ACC112 (cell line): ENCODE measurements at regions not wholly inside any gene's neighbourhood (a gene's known extent, or its start where the extent isn't known, plus 50 kb on each side); places are given as distances from the start of the nearest gene placed in this dataset.
"Not testable (repeated sequence)": the region's sequence is repeated elsewhere in the genome, so short reads cannot be mapped to it uniquely, and the experiment has no call there.

Source experiments
- H2AFZ ChIP-seq: fragments of 200-600 bp; sonication (generic); one replicate; pipeline ENCODE4 v1.6.0; 2017; ENCODE audit warnings: antibody characterized with exemption, low read length; ENCODE audit not compliant: unreplicated experiment
- H3K27ac ChIP-seq: fragments of 200-600 bp; sonication (generic); 2 replicates; pipeline ENCODE4 v1.5.1; 2014; ENCODE audit warnings: low read depth, mild to moderate bottlenecking, antibody characterized with exemption, low read length, moderate library complexity
- H3K27me3 ChIP-seq: fragments of 200-600 bp; sonication (generic); 2 replicates; pipeline ENCODE4 v1.6.1; 2014; ENCODE audit warnings: mild to moderate bottlenecking, antibody characterized with exemption, low read length, moderate library complexity, mixed read lengths; ENCODE audit not compliant: insufficient read depth
- H3K36me3 ChIP-seq: fragments of 200-600 bp; sonication (generic); 2 replicates; pipeline ENCODE4 v1.6.1; 2016; ENCODE audit warnings: mild to moderate bottlenecking, antibody characterized with exemption, low read length, moderate library complexity, mixed read lengths; ENCODE audit not compliant: insufficient read depth
- H3K4me1 ChIP-seq: fragments of 200-600 bp; sonication (generic); one replicate; pipeline ENCODE4 v1.6.1; 2016; ENCODE audit warnings: low read length, mixed read lengths; ENCODE audit not compliant: insufficient read depth, unreplicated experiment, control insufficient read depth
- H3K4me3 ChIP-seq: fragments of 200-600 bp; sonication (generic); 2 replicates; pipeline ENCODE4 v1.5.1; 2014; ENCODE audit warnings: mild to moderate bottlenecking, low read depth, low read length
- H3K79me2 ChIP-seq: fragments of 200-600 bp; sonication (generic); one replicate; pipeline ENCODE4 v1.6.0; 2016; ENCODE audit warnings: low read length; ENCODE audit not compliant: control insufficient read depth, unreplicated experiment, insufficient read depth

DNA sequence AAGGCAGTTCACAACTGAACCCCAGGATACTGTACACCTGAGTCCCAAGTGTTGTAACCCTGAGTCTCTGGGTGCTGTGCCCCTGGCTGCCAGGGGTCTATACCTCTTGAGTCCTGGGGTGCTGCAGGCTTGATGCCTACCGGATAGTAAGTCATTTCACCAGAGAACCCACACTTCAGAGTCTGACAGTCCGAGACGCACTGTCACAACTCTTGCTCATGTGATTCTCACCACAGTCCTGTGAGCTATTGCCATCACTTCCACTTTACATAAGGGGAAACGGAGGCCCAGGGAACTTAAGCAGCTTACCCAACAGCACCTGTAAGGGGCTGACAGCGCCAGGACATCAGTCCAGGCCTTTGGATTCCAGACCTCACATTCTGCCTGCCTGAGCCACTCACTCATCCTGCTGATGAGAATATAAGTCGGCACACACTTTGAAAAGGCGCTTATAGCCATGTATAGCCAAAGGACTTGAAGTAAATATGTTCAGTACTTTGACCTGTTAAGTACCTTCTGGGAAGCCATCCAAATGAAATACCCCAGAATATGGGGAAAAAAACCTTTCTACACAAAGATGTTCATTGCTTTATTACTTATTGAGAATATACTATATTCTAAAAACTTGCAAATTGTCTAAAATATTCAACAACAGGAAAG, 180.7 kb upstream of the ID2 start:
- Histone ChIP-seq H3K4me1 (no peaks in the 10 kb centered on the region), H3K4me3 (no peak overlapping the region), H3K27me3 (peaks cover 7% of the 10 kb centered on the region; the same call in 1 of the 2 replicates), H3K79me2 (no peaks in the 10 kb centered on the region), H2AFZ (no peak overlapping the region), H3K27ac (no peak overlapping the region), H3K36me3 (no peaks in the 10 kb centered on the region)

DNA sequence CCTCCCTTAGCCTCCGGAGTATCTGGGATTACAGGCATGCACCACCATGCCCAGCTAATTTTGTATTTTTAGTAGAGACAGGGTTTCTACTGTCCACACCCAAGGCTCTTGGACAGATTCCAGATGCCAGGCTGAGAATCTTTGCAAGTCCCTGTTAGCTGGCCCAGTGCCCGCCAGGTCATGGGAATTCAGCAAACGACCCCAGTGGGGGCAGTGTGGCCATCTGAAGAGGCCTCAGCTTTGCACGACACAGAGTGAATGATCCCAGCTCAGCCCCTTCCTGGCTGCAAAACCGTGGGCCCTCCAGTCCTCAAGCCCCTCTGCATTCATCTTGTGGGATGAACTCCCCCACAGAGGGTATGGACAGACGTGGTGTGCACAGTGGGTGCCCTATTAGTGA, 179.5 kb upstream of the ID2 start:
- no peak overlapping the region for H2AFZ ChIP-seq
- H3K4me1 ChIP-seq: no peaks in the 10 kb centered on the region
- H3K4me3 ChIP-seq: no peak overlapping the region
- no peak overlapping the region for H3K27ac ChIP-seq
- no peaks in the 10 kb centered on the region for H3K79me2 ChIP-seq
- H3K27me3 ChIP-seq: peaks cover 7% of the 10 kb centered on the region; the same call in 1 of the 2 replicates
- H3K36me3 ChIP-seq: no peaks in the 10 kb centered on the region

DNA sequence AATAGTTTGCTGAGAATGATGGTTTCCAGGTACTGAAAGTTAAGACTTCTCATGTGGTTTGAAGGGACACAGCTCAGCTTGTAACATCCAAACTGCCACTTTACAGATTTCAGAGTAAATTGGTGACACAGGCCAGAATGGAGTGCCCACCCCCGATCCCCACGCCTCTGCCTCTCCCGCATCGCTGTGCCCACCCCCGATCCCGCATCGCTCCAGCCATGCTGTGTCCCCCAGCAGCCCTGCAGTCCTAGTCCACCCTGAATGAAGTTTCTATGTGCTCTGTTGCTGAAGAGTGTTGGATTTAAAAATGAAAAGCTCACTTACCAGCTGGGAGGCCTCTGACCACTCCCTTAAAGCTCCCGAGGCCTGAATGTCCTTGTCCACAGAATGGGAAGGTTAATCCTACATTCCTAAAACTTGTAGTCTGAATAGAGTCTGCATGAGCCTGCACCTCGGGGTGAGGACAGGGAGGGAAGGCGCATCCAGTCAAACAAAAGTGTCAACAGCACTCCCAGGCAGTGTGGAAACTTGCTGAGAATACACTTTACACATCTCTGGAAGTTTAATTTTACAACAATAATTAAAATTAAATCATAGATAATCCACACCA, 176.4 kb upstream of the ID2 start:
- no peak overlapping the region for H2AFZ ChIP-seq
- peaks cover 14% of the 10 kb centered on the region; the same call in 1 of the 2 replicates for H3K27me3 ChIP-seq

DNA sequence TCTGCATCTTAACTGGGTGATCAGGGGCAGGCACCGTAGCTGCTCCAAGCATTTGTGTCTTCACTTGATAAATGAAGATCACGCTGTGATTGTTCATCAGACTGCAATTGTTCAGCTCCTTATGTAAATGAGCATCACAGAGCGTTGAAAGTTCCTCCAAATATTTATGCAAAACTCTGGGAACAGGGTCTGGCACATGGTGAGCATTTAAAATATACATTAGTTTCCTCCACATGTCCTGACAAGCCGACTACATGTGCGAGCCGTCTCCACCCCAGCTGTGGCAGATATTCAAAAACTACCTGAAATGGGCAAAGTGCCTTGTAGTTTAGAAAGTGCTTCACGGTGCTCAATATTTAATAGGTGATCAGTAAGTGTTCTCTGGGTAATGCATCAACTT, 175.1 kb upstream of the ID2 start:
- Histone ChIP-seq H3K27ac (no peak overlapping the region), H3K79me2 (no peaks in the 10 kb centered on the region), H3K27me3 (peaks cover 14% of the 10 kb centered on the region; the same call in 1 of the 2 replicates), H3K4me3 (no peak overlapping the region), H3K36me3 (no peaks in the 10 kb centered on the region), H3K4me1 (no peaks in the 10 kb centered on the region), H2AFZ (no peak overlapping the region)

More for the DNA sequence above, 176.4 kb upstream of the ID2 start:
- Histone ChIP-seq H3K36me3 (no peaks in the 10 kb centered on the region), H3K27ac (no peak overlapping the region), H3K4me1 (no peaks in the 10 kb centered on the region), H3K4me3 (no peak overlapping the region), H3K79me2 (no peaks in the 10 kb centered on the region)

- no peaks in the 10 kb centered on the region for H3K4me1 ChIP-seq
- H3K79me2 ChIP-seq: no peaks in the 10 kb centered on the region
- H3K4me3 ChIP-seq: no peak overlapping the region
- no peak overlapping the region for H2AFZ ChIP-seq
- no peaks in the 10 kb centered on the region for H3K36me3 ChIP-seq
- H3K27ac ChIP-seq: no peak overlapping the region
- H3K27me3 ChIP-seq: 0 out of 2 replicates have a peak, but pooled peaks cover 9% of the 10 kb centered on the region
These were observed 173.1 kb upstream of the ID2 start for GRCh38 chr2:8508766-8509165.

DNA sequence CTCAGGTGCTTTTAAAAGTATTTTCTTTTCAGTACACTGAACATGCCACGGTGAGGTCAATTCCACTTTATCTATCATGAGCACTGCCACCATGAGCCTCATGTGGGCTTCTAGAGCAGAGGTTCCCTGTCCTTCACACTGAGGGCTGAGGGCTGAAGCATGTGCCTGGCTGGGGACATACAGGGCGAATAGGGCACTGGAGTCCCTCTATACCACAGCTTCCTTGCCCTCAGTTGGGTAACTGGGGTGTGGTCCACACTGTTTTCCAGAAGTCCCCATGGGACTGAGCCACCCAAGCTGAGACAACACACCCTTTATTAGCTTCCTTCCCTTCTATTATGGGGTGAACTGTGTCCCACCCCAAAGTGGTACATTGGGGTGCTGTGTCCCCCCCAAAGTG, 172.2 kb upstream of the ID2 start:
- Histone ChIP-seq H3K4me3 (no peak overlapping the region), H2AFZ (no peak overlapping the region), H3K27ac (no peak overlapping the region), H3K36me3 (no peaks in the 10 kb centered on the region), H3K4me1 (no peaks in the 10 kb centered on the region), H3K79me2 (no peaks in the 10 kb centered on the region), H3K27me3 (peaks cover 17% of the 10 kb centered on the region; the same call in 1 of the 2 replicates)

DNA sequence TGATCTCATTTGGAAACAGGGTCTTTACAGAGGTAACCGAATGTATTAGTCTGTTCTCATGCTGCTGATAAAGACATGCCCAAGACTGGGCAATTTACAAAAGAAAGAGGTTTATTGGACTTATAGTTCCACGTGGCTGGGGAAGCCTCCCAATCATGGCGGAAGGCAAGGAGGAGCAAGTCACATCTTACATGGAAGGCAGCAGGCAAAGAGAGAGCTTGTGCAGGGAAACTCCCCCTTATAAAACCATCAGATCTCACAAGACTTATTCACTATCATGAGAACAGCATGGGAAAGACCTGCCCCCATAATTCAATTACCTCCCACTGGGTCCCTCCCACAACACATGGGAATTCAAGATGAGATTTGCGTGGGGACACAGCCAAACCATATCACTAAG, 171.8 kb upstream of the ID2 start:
- not testable (repeated sequence) for H3K36me3 ChIP-seq

GRCh38 chr2:8510519-8510918, 171.3 kb upstream of the ID2 start:
- H3K79me2 ChIP-seq: no peaks in the 10 kb centered on the region
- no peak overlapping the region for H3K4me3 ChIP-seq
- peaks cover 24% of the 10 kb centered on the region; the same call in 1 of the 2 replicates for H3K27me3 ChIP-seq
- H3K36me3 ChIP-seq: no peaks in the 10 kb centered on the region
- no peak overlapping the region for H2AFZ ChIP-seq
- no peaks in the 10 kb centered on the region for H3K4me1 ChIP-seq
- no peak overlapping the region for H3K27ac ChIP-seq

More for the DNA sequence above, 171.8 kb upstream of the ID2 start:
- not testable (repeated sequence) for H2AFZ ChIP-seq, H3K27ac ChIP-seq, H3K4me1 ChIP-seq, H3K79me2 ChIP-seq, H3K4me3 ChIP-seq
- peaks cover 21% of the 10 kb centered on the region; the same call in 1 of the 2 replicates for H3K27me3 ChIP-seq

- Histone ChIP-seq H3K27ac (no peak overlapping the region), H3K27me3 (peaks cover 24% of the 10 kb centered on the region; the same call in 1 of the 2 replicates), H3K4me3 (no peak overlapping the region), H3K36me3 (no peaks in the 10 kb centered on the region), H3K4me1 (no peaks in the 10 kb centered on the region), H2AFZ (no peak overlapping the region), H3K79me2 (no peaks in the 10 kb centered on the region)
These were observed 169.8 kb upstream of the ID2 start for GRCh38 chr2:8511868-8512612.

DNA sequence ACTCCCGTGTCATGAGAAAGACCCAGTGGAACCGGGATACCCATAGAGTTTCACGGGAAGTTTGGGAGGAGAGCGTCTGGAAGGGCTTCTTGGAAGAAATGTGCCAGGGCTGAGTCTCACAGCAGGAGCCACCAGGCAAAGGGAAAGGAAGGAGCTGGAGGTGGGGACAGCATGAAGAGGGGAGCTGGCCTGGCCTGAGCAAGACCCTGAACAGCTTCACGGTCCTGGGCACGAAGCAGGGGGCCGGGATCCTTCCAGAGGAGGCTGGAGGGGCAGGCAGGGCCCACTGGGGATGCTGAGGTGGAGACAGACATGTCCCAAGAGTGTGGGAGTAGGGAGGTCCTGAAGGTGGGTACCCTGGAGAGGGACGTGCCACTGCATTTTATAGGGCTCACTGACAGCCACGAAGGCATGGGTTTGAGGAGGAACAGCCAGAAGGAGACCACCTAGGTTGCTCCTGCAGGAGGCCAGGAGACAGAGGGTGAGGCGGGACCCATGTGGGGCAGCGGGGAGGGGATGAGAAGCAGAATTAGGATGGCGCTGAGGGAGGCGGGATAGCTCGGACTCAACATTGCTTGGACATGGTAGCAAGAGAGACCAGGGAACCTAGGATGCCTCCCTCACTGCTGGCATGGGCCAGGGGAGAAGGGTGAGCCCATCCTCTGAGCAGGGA, 168.1 kb upstream of the ID2 start:
- Histone ChIP-seq H3K27ac (no peak overlapping the region), H2AFZ (no peak overlapping the region), H3K4me1 (no peaks in the 10 kb centered on the region), H3K27me3 (peaks cover 24% of the 10 kb centered on the region; the same call in 1 of the 2 replicates), H3K4me3 (no peak overlapping the region), H3K36me3 (no peaks in the 10 kb centered on the region), H3K79me2 (no peaks in the 10 kb centered on the region)
